ENCODE measurements at regions not wholly inside any gene's neighbourhood (a gene's known extent, or its start where the extent isn't known, plus 50 kb on each side); places are given as distances from the start of the nearest gene placed in this dataset.

DNA sequence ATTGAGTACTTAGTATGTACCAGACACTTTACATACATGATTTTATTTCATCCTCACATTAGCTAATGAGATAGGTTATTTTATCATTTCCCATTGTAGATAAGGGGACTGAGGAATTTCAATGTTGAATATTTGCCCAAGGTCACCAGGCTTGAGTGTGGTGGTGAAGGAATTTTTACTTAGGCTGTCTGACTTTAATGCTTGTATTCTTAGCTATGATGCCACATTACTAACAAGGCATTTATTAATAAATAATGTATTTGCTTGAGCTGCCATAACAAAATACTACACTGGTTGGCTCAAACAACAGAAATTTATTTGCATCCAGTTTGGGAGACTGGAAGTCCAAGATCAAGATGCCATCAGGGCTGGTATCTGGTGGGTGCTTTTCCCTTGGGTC is 250.9 kb downstream of the GPD2 start:
- H3K27me3 ChIP-seq, result no peaks in the 10 kb centered on the region
- TF ChIP-seq, protein P1, sequence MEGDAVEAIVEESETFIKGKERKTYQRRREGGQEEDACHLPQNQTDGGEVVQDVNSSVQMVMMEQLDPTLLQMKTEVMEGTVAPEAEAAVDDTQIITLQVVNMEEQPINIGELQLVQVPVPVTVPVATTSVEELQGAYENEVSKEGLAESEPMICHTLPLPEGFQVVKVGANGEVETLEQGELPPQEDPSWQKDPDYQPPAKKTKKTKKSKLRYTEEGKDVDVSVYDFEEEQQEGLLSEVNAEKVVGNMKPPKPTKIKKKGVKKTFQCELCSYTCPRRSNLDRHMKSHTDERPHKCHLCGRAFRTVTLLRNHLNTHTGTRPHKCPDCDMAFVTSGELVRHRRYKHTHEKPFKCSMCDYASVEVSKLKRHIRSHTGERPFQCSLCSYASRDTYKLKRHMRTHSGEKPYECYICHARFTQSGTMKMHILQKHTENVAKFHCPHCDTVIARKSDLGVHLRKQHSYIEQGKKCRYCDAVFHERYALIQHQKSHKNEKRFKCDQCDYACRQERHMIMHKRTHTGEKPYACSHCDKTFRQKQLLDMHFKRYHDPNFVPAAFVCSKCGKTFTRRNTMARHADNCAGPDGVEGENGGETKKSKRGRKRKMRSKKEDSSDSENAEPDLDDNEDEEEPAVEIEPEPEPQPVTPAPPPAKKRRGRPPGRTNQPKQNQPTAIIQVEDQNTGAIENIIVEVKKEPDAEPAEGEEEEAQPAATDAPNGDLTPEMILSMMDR (IDR thresholded peaks at IDR 0.05), result no peak
- no peak for TF ChIP-seq POLR2A (IDR thresholded peaks at IDR 0.05)
- no peak for DNase-seq
- H3K4me1 ChIP-seq, result no peaks in the 10 kb centered on the region
- H3K36me3 ChIP-seq, result no peaks in the 10 kb centered on the region
- no peak overlapping the region for H3K4me3 ChIP-seq
- no peaks in the 10 kb centered on the region for H3K9me3 ChIP-seq
- H3K27ac ChIP-seq, result no peak overlapping the region

DNA sequence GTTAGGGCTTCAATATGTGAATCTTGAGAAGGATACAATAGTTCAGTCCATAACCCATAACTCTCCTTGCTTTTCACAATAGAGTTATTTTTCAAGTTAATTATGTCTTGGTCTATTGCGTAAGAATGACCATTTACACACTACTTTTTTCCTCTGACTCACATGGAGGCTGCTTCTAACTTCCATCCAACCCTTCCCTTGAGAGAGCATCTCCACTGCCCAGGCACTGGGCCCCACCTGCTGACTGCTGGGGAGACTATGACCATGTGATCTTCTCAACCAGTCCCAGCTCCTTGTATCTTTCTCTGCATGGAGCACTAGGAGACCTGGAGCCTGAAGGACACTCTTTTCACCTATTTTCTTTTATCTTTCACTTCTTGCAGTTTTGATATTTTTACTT is 251.5 kb downstream of the GPD2 start:
- H3K27me3 ChIP-seq, result no peaks in the 10 kb centered on the region
- H3K27ac ChIP-seq, result no peak overlapping the region
- H3K4me1 ChIP-seq, result no peaks in the 10 kb centered on the region
- DNase-seq, result no peak
- H3K4me3 ChIP-seq, result no peak overlapping the region
- no peak for TF ChIP-seq POLR2A (IDR thresholded peaks at IDR 0.05)
- TF ChIP-seq, protein P1 (IDR thresholded peaks at IDR 0.05), result no peak
- H3K36me3 ChIP-seq, result no peaks in the 10 kb centered on the region
- H3K9me3 ChIP-seq, result no peaks in the 10 kb centered on the region

DNA sequence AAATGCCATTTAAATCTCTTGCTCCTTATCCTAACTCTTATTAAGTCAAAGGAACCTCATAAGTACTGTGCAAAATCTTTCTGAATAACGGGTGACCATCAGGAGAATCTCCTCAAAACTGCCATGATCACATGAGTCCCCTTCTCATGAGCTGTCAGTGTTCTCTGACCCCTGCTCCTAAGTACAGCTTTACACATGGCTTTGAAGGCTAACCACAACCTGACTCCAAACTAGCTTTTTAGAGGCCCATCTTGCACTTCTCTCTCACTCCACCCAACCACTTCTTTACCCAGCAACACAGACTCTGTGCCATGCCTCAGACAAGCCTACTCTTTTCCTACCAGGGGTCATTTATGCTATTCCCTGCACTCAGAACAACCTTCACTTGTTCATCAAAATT is 253.8 kb downstream of the GPD2 start:
- Histone ChIP-seq H3K27me3 (no peaks in the 10 kb centered on the region), H3K36me3 (no peaks in the 10 kb centered on the region), H3K4me1 (no peaks in the 10 kb centered on the region), H3K9me3 (no peaks in the 10 kb centered on the region), H3K27ac (no peak overlapping the region), H3K4me3 (no peak overlapping the region)
- no peak for TF ChIP-seq POLR2A (IDR thresholded peaks at IDR 0.05)
- TF ChIP-seq, protein P1 (IDR thresholded peaks at IDR 0.05), result no peak
- DNase-seq, result no peak

DNA sequence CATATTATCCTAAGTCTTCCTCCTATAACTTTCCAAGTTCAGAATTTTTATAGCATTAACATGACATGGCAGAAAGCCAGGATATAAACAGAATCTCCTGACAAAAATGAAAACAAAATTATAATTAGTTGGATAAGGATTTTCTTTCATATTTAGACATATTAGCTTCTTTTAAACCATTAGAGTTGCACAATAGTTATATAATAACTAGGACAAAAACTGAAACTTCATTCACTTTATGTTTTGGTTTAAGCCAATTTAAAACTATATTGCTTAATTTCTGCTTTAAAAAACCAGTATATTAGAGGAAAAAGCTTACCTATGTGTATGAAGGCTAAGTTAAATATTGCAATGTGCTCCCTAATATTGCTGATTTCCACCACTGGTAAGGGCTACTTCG is 254.8 kb downstream of the GPD2 start:
- Histone ChIP-seq H3K9me3 (no peaks in the 10 kb centered on the region), H3K36me3 (no peaks in the 10 kb centered on the region), H3K4me3 (no peak overlapping the region), H3K27ac (no peak overlapping the region), H3K27me3 (no peaks in the 10 kb centered on the region), H3K4me1 (no peaks in the 10 kb centered on the region)
- TF ChIP-seq POLR2A (IDR thresholded peaks at IDR 0.05), result no peak
- TF ChIP-seq, protein P1 (IDR thresholded peaks at IDR 0.05), result no peak
- DNase-seq, result no peak

DNA sequence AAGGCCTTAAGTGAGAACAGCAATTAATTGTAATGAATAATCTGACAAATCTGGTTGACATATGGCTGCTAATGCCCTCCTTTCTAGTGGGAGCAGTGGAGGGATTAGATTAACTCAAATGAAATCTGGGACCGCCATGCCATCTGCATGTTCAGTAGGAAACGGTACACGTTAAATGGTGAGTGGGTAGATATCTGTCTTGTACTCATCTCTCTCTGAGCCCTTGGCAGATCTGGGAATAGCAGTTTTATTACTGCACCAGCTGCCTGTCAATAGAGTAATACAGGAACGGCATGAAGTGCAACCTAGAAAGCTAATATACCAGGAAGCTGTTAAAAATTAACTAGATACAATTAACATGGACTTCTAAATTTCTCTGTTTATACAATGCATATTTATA is 258.8 kb downstream of the GPD2 start:
- no peaks in the 10 kb centered on the region for H3K4me1 ChIP-seq
- no peak for TF ChIP-seq POLR2A (IDR thresholded peaks at IDR 0.05)
- TF ChIP-seq, protein P1 (IDR thresholded peaks at IDR 0.05), result no peak
- no peaks in the 10 kb centered on the region for H3K27me3 ChIP-seq
- no peak overlapping the region for H3K27ac ChIP-seq
- no peak overlapping the region for H3K4me3 ChIP-seq
- no peaks in the 10 kb centered on the region for H3K9me3 ChIP-seq
- DNase-seq, result no peak
- H3K36me3 ChIP-seq, result no peaks in the 10 kb centered on the region

DNA sequence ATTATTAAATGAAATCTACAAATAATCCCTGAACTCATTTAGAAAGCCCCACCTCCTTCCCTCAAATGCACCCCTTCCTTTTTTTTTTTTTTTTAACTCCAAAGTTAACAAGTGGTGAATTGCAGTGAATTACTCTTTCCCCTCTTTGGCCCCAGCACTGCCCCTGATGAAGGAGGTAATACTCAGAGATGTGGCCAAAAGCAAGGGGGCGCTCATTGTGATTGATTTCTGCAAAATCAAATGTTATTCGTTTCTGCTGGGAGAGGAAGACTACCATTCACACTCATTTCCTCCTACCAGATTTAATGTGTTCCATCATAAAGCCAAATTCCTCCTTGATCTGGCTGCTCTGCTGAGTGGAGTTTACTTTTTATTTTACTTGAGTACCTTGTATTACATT is 259.4 kb downstream of the GPD2 start:
- TF ChIP-seq, protein P1 (IDR thresholded peaks at IDR 0.05), result no peak
- no peak for TF ChIP-seq POLR2A (IDR thresholded peaks at IDR 0.05)
- H3K36me3 ChIP-seq, result no peaks in the 10 kb centered on the region
- no peak overlapping the region for H3K27ac ChIP-seq
- no peaks in the 10 kb centered on the region for H3K27me3 ChIP-seq
- DNase-seq, result no peak
- H3K9me3 ChIP-seq, result no peaks in the 10 kb centered on the region
- no peak overlapping the region for H3K4me3 ChIP-seq
- no peaks in the 10 kb centered on the region for H3K4me1 ChIP-seq
